HG02981 (cell line): ENCODE measurements at regions not wholly inside any gene's neighbourhood (a gene's known extent, or its start where the extent isn't known, plus 50 kb on each side); places are given as distances from the start of the nearest gene placed in this dataset.
"Not testable (repeated sequence)": the region's sequence is repeated elsewhere in the genome, so short reads cannot be mapped to it uniquely, and the experiment has no call there.

Source experiments
- ATAC-seq: cut with Tn5 transposase; IDR thresholded peaks from one replicate; pipeline ENCODE4 v1.9.1; 2021; ENCODE audit warnings: mild to moderate bottlenecking, moderate library complexity; ENCODE audit not compliant: unreplicated experiment

GRCh38 chr1:189751311-189751710 lies 726.4 kb downstream of the BRINP3 start:
- ATAC-seq = no peak

- ATAC-seq = no peak
Observed at GRCh38 chr1:189752461-189752995, 725.1 kb downstream of the BRINP3 start.

- ATAC-seq = not testable (repeated sequence)
Observed at GRCh38 chr1:189755100-189755499, 722.6 kb downstream of the BRINP3 start.

GRCh38 chr1:189764391-189765320 lies 713.0 kb downstream of the BRINP3 start:
- no peak for ATAC-seq

GRCh38 chr1:189769448-189769847 lies 708.2 kb downstream of the BRINP3 start:
- no peak for ATAC-seq

GRCh38 chr1:189774721-189775287 lies 702.9 kb downstream of the BRINP3 start:
- ATAC-seq = no peak

- no peak for ATAC-seq
Observed at GRCh38 chr1:189775343-189775742, 702.3 kb downstream of the BRINP3 start.

- no peak for ATAC-seq
Observed at GRCh38 chr1:189779034-189779433, 698.6 kb downstream of the BRINP3 start.

GRCh38 chr1:189782295-189782694 lies 695.4 kb downstream of the BRINP3 start:
- no peak for ATAC-seq

GRCh38 chr1:189783456-189783855 lies 694.2 kb downstream of the BRINP3 start:
- no peak for ATAC-seq

GRCh38 chr1:189786761-189787160 lies 690.9 kb downstream of the BRINP3 start:
- ATAC-seq = no peak

- ATAC-seq = no peak
Observed at GRCh38 chr1:189787201-189787600, 690.5 kb downstream of the BRINP3 start.

- no peak for ATAC-seq
Observed at GRCh38 chr1:189790335-189790734, 687.3 kb downstream of the BRINP3 start.

- no peak for ATAC-seq
Observed at GRCh38 chr1:189803364-189803763, 674.3 kb downstream of the BRINP3 start.

- no peak for ATAC-seq
Observed at GRCh38 chr1:189804352-189804751, 673.3 kb downstream of the BRINP3 start.

- no peak for ATAC-seq
Observed at GRCh38 chr1:189805735-189806134, 671.9 kb downstream of the BRINP3 start.

- ATAC-seq = not testable (repeated sequence)
Observed at GRCh38 chr1:189810639-189811038, 667.0 kb downstream of the BRINP3 start.

GRCh38 chr1:189811960-189812359 lies 665.7 kb downstream of the BRINP3 start:
- no peak for ATAC-seq

GRCh38 chr1:189816558-189816957 lies 661.1 kb downstream of the BRINP3 start:
- ATAC-seq = no peak

GRCh38 chr1:189819751-189820150 lies 657.9 kb downstream of the BRINP3 start:
- no peak for ATAC-seq

GRCh38 chr1:189821833-189822232 lies 655.8 kb downstream of the BRINP3 start:
- no peak for ATAC-seq

GRCh38 chr1:189834813-189835212 lies 642.9 kb downstream of the BRINP3 start:
- ATAC-seq = no peak
